ENCODE measurements at regions not wholly inside any gene's neighbourhood (a gene's known extent, or its start where the extent isn't known, plus 50 kb on each side); places are given as distances from the start of the nearest gene placed in this dataset.

GRCh38 chr2:60047944-60048525, 505.4 kb downstream of the BCL11A start:
- no peak for DNase-seq (ENCODE audit: low spot score)

GRCh38 chr2:60047347-60047746, 506.1 kb downstream of the BCL11A start:
- DNase-seq (ENCODE audit: low spot score): no peak

GRCh38 chr2:60046529-60046928, 506.9 kb downstream of the BCL11A start:
- no peak for DNase-seq (ENCODE audit: low spot score)

- no peak for DNase-seq (ENCODE audit: low spot score)
These were observed 508.0 kb downstream of the BCL11A start for GRCh38 chr2:60045456-60045855.

- no peak for DNase-seq (ENCODE audit: low spot score)
These were observed 509.0 kb downstream of the BCL11A start for GRCh38 chr2:60044484-60044883.

- no peak for DNase-seq (ENCODE audit: low spot score)
These were observed 511.4 kb downstream of the BCL11A start for GRCh38 chr2:60042023-60042422.

- DNase-seq (ENCODE audit: low spot score): no peak
These were observed 520.1 kb downstream of the BCL11A start for GRCh38 chr2:60033325-60033724.

DNA sequence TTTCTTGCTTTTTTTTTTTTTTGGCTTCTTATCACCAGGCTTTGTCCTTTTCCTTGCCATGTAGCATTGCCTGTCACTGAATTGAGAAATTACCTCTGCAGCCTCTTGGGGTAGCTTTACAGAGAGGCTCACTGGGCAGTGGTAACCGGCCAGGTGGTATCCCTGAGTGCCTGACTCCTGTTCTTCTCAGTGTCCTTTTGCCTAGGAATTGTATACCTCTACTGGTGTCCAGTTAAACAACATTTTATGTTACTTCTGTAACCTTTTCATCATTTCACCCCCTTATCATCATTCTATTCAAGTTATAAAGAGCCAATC, 523.9 kb downstream of the BCL11A start:
- no peak for DNase-seq (ENCODE audit: low spot score)

- no peak for DNase-seq (ENCODE audit: low spot score)
These were observed 524.4 kb downstream of the BCL11A start for GRCh38 chr2:60028849-60029565.

DNA sequence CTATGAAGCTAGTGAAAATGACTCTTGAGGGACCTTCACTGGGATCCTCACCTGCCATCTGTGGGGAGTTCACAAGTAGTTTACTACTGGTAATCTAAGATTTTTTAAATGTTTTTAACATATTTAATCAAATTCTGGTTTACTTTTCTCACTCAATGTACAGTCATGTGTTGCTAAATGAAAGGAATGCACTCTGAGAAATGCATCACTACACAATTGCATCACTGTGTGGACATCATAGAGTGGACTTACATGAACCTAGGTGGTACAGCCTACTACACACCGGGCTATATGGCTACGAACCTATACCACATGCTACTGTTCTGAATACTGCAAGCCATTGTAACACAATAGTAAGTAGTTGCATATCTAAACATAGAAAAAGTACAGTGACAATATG, 528.0 kb downstream of the BCL11A start:
- DNase-seq (ENCODE audit: low spot score): no peak

- no peak for DNase-seq (ENCODE audit: low spot score)
These were observed 530.0 kb downstream of the BCL11A start for GRCh38 chr2:60023256-60023985.

- no peak for DNase-seq (ENCODE audit: low spot score)
These were observed 545.8 kb downstream of the BCL11A start for GRCh38 chr2:60007671-60008070.

DNA sequence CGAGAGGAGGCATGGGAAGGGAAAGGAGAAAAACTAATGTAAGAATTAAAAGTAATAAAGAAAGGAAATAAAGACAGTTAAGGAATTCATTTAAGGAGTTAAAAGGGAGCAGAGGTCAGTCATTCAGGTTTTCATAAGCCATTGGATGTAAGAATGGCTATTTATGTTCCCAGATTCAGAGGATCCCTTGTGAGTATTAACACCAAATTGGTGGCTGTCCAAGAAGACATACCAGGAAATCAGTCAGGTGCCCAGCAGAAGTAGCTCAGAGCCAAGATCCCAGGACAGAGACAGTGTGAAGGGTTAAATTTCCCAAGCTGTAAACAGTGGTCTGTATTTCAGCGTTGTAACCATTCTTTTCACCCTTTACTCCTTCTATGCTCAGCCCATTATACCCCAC, 550.4 kb downstream of the BCL11A start:
- DNase-seq (ENCODE audit: low spot score): no peak

GRCh38 chr2:60002183-60002867, 551.1 kb downstream of the BCL11A start:
- no peak for DNase-seq (ENCODE audit: low spot score)

DNA sequence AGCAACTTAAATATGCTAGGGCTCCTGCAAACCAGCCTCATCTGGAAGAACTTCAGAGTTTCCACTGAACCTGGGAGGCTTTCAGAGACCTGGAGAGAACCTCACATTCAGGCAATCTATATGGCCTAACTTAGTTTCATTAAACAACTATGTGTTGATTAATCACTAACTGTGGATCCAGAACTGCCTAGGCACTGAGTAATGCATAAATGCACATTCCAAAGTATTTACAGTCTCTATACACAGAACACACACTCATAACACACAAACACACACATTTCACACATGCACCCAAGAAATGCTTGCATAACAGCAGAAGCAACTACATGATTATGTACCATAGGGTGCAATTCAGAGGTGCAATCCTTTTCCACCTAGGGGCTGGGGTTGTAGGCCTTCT, 552.8 kb downstream of the BCL11A start:
- no peak for DNase-seq (ENCODE audit: low spot score)

DNA sequence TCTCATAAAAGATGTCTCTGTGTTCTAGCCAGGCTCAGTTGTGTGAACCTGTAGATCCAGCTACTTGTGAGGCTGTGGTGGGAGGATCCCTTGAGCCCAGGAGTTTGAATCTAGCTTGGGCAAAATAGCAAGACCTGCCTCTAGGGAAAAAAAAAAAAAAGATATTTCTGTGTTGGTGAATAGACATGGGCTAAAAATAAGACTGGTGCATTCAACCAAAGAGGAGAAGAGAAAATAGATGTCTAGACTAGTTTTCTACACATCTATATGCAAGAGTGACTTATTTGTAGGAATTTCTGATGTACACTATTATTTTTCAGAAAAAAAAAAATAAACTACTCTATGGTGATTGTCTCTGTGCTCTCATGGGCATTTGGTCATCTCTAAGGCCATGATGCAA, 555.1 kb downstream of the BCL11A start:
- no peak for DNase-seq (ENCODE audit: low spot score)

DNA sequence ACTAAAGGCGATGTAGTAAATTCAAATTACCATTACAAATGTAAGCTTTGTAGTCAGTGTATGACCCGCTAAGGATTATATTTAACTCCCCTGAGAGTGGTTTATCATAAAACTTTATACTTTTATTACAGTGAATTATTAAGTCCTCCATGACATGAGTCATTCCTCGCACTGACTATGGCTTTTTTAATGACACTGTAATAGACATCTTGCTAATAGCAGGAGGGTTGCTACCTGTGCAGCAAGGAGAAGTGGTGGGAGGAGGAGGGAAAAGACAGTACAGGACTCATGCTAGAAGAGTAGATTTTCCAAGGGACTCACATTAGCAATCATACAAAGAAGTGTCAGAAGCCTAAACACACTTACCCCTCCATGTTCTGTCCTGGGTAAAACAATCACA, 556.1 kb downstream of the BCL11A start:
- DNase-seq (ENCODE audit: low spot score): no peak

GRCh38 chr2:59996855-59997254, 556.6 kb downstream of the BCL11A start:
- DNase-seq (ENCODE audit: low spot score): no peak

DNA sequence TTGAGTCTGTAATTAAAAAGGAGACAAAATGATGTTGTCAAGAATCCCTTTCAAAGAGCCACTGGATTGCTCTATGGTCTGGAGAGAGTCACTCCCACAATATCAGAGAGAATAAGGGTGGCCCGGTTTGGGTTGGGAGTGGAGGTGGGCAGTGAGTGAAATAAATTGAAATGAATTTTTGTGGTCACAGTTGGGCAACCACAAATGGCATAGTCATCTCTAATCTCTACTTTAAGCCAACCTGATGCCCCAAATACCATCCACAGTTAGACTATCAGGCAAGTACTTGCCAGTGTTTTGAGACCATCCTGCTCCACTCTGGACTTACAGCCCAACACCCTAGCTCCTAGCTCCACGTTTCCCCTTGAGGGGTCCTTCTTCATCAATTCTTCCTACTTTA, 559.7 kb downstream of the BCL11A start:
- DNase-seq (ENCODE audit: low spot score): no peak

DNA sequence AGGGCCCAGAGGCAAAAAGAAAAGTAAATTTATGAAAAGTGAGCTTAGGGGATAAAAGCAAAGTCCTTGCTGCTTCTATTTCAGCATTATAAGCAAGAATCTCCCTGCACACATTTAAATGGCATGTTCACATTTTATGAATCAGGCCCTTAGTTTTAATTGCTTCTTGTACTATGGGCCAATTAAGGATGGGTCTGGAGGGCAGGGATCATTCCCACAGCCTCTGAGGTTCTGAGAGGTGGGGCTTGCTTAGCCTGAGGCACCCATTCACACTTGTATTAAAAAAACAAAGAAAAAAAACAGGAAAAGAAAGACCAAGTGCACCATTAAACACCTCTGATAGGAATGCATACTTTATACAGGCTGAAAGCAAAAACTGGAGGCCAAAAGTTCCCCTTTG, 565.1 kb downstream of the BCL11A start:
- DNase-seq (ENCODE audit: low spot score): no peak

GRCh38 chr2:59986511-59986910, 566.9 kb downstream of the BCL11A start:
- DNase-seq (ENCODE audit: low spot score): no peak

DNA sequence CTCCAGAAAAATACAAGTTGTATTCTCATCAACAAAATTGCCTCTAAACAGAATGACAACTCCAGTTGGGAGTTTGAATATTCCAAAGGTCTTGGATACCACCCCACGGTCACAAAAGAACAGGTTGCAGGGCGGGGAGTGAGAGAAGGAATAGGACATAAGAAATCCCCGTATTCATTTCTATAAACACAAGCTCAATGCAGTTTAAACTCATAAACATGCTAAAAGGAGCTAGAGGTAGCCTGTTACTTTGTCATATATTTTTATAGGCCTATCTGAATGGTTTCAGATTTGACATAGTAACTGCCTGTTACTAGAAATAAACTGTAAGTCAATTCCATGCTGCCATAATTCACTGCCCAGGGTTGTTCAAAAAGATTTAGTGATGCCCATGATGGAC, 567.5 kb downstream of the BCL11A start:
- DNase-seq (ENCODE audit: low spot score): no peak

Data from RKO (cell line).